HCT116 (cell line): ENCODE measurements at regions not wholly inside any gene's neighbourhood (a gene's known extent, or its start where the extent isn't known, plus 50 kb on each side); places are given as distances from the start of the nearest gene placed in this dataset.

Experiments used
- ATAC-seq: fragments of 200-7000 bp; cut with Tn5 transposase; 2 replicates; pipeline ENCODE4 v1.9.1; 2020; ENCODE audit warnings: mild to moderate bottlenecking, moderate library complexity
- BruUV-seq: library from RNA; stranded (reverse); fragments of 400-500 nt; replicated peaks from 2 replicates; lab custom pipeline; 2021; lab: Mats Ljungman, UMichigan
- CTCF ChIA-PET: fragments of 300-600 bp; sonication (Branson Sonifier 250); formaldehyde crosslinking; loops from one replicate; lab custom pipeline; 2021; ENCODE audit warnings: antibody characterized with exemption; lab: Charles Lee
- POLR2A ChIA-PET: fragments of 300-600, 350-600 bp; sonication (Branson Sonifier 250); formaldehyde crosslinking; loops from one replicate; lab custom pipeline; 2021; ENCODE audit warnings: antibody characterized with exemption; lab: Charles Lee
- RAD21 ChIA-PET, 2 experiments: fragments of 300-600 bp; sonication (Branson Sonifier 250); formaldehyde crosslinking; loops; one replicate each; lab custom pipeline; 2023; ENCODE audit warnings: low total read pairs in 2 of 2; ENCODE audit not compliant: uncharacterized antibody in 2 of 2, unreplicated experiment in 2 of 2, low non-redundant PET in 1 of 2; lab: Charles Lee
- DNase-seq: peaks from one replicate; pipeline ENCODE4 v3.0.0-alpha.2; 2010; ENCODE audit warnings: low read depth, low spot score
- H2AFZ ChIP-seq: fragments of 200-600 bp; shearing (Covaris generic), sonication (generic); 2 replicates; pipeline ENCODE4 v1.6.1; 2017; ENCODE audit warnings: low read depth, mixed run types, mixed read lengths, antibody characterized with exemption, low read length; ENCODE audit not compliant: poor library complexity, severe bottlenecking
- H3K27ac ChIP-seq: 2 replicates; pipeline ENCODE4 v1.5.1; 2012; ENCODE audit warnings: low read depth, low read length
- H3K27me3 ChIP-seq: fragments of 200-600 bp; sonication (generic); 2 replicates; pipeline ENCODE4 v1.6.1; 2016; ENCODE audit warnings: mixed run types, low read length, mixed read lengths; ENCODE audit not compliant: insufficient read depth
- H3K36me3 ChIP-seq, 2 experiments: fragments of 200-500 bp in 1 of 2; fragments of 200-600 bp in 1 of 2; sonication (Bioruptor generic) in 1 of 2; sonication (generic) in 1 of 2; 2 replicates each; pipeline versions ENCODE4 v1.5.1 to v1.6.1; 2014 to 2016; ENCODE audit warnings: low read length in 2 of 2, inconsistent platforms in 1 of 2, mixed read lengths in 1 of 2, mixed run types in 1 of 2; ENCODE audit not compliant: insufficient read depth in 2 of 2, control insufficient read depth in 1 of 2
- H3K4me1 ChIP-seq, 2 experiments: fragments of 200-600 bp in 1 of 2; sonication (generic) in 1 of 2; 2 replicates each; pipeline versions ENCODE4 v1.5.1 to v1.6.1; 2012 to 2017; ENCODE audit warnings: low read length in 2 of 2, inconsistent platforms in 1 of 2, mild to moderate bottlenecking in 1 of 2, mixed read lengths in 1 of 2, mixed run types in 1 of 2, moderate library complexity in 1 of 2; ENCODE audit not compliant: insufficient read depth in 2 of 2, control insufficient read depth in 1 of 2
- H3K4me2 ChIP-seq: fragments of 200-600 bp; sonication (generic); 2 replicates; pipeline ENCODE4 v1.6.1; 2017; ENCODE audit warnings: mixed run types, low read length, mixed read lengths
- H3K4me3 ChIP-seq, 2 experiments: fragments of 200-600 bp in 1 of 2; sonication (generic) in 1 of 2; replicated peaks in 1 of 2; 2 replicates each; pipeline ENCODE4 v1.5.1; 2011 to 2016; ENCODE audit warnings: low read length in 2 of 2, control low read depth in 1 of 2, low read depth in 1 of 2, mild to moderate bottlenecking in 1 of 2, mixed read lengths in 1 of 2, mixed run types in 1 of 2
- H3K79me2 ChIP-seq: fragments of 200-600 bp; sonication (generic); 2 replicates; pipeline ENCODE4 v1.6.1; 2017; ENCODE audit warnings: mild to moderate bottlenecking, mixed run types, low read length, moderate library complexity, mixed read lengths; ENCODE audit not compliant: insufficient read depth
- H3K9ac ChIP-seq: fragments of 200-600 bp; sonication (generic); 2 replicates; pipeline ENCODE4 v1.6.1; 2016; ENCODE audit warnings: low read length, mixed read lengths
- H3K9me2 ChIP-seq: fragments of 200-600 bp; sonication (generic), shearing (Covaris generic); 2 replicates; pipeline ENCODE4 v1.6.1; 2017; ENCODE audit warnings: mixed run types, mild to moderate bottlenecking, moderate library complexity; ENCODE audit not compliant: insufficient read depth
- H3K9me3 ChIP-seq, 2 experiments: fragments of 200-500 bp in 1 of 2; fragments of 200-600 bp in 1 of 2; sonication (Bioruptor generic) in 1 of 2; sonication (generic) in 1 of 2; 2 replicates each; pipeline ENCODE4 v1.6.1; 2014 to 2017; ENCODE audit warnings: low read length in 2 of 2, mixed read lengths in 2 of 2, inconsistent platforms in 1 of 2, low read depth in 1 of 2, mild to moderate bottlenecking in 1 of 2, mixed run types in 1 of 2, moderate library complexity in 1 of 2; ENCODE audit not compliant: control insufficient read depth in 1 of 2, insufficient read depth in 1 of 2
- H4K20me1 ChIP-seq: fragments of 200-600 bp; sonication (generic), shearing (Covaris generic); 2 replicates; pipeline ENCODE4 v1.6.1; 2017; ENCODE audit warnings: mixed run types, mild to moderate bottlenecking, moderate library complexity; ENCODE audit not compliant: insufficient read depth
- CTCF ChIP-seq, 3 experiments: fragments of 200-600 bp in 1 of 3; sonication (generic) in 1 of 3; IDR thresholded peaks in 2 of 3; conservative IDR thresholded peaks in 1 of 3; 2 replicates each; pipeline ENCODE4 v1.5.1; 2012 to 2017; ENCODE audit warnings: low read depth in 2 of 3, low read length in 2 of 3, antibody characterized with exemption in 1 of 3, borderline replicate concordance in 1 of 3, control low read depth in 1 of 3, mild to moderate bottlenecking in 1 of 3, mixed read lengths in 1 of 3, mixed run types in 1 of 3, moderate library complexity in 1 of 3; ENCODE audit not compliant: insufficient read depth in 1 of 3
- EZH2 ChIP-seq: fragments of 200-600 bp; sonication (generic); IDR thresholded peaks from 2 replicates; pipeline ENCODE4 v1.6.1; 2017; ENCODE audit warnings: antibody characterized with exemption, mixed run types
- EZH2phosphoT487 ChIP-seq: fragments of 200-600 bp; IDR thresholded peaks from 2 replicates; pipeline ENCODE4 v1.6.1; 2018; ENCODE audit warnings: antibody characterized with exemption, borderline replicate concordance
- FOSL1 ChIP-seq: IDR thresholded peaks from 2 replicates; pipeline ENCODE4 v1.6.1; 2012; ENCODE audit warnings: low read depth
- TCF7L2 ChIP-seq: IDR thresholded peaks from 2 replicates; pipeline ENCODE4 v1.7.0; 2011; ENCODE audit warnings: borderline replicate concordance, inconsistent platforms; ENCODE audit not compliant: insufficient read depth, insufficient read length; ENCODE audit errors: extremely low read depth
- ZNF274 ChIP-seq: fragments of 200-500 bp; sonication (Bioruptor generic); IDR thresholded peaks from 2 replicates; pipeline ENCODE4 v1.6.1; 2014; ENCODE audit warnings: mild to moderate bottlenecking, low read depth, low read length, inconsistent platforms
- intact Hi-C: fragments of 100-400 bp; cut with micrococcal nuclease; formaldehyde crosslinking; loops from 2 replicates; pipeline ENCODE4 v1.10.0; 2022

- Histone ChIP-seq H3K9me3 (no peaks in the 10 kb centered on the region), H3K4me3 (no peak overlapping the region), H3K4me2 (no peak overlapping the region), H3K9me2 (no peaks in the 10 kb centered on the region), H3K36me3 (no peaks in the 10 kb centered on the region), H2AFZ (no peak overlapping the region), H3K27me3 (no peaks in the 10 kb centered on the region), H3K4me1 (no peaks in the 10 kb centered on the region)
- CTCF ChIA-PET, result no interaction called here
- intact Hi-C loops, result no loop called here
- no peak for ATAC-seq
- no peak for TF ChIP-seq EZH2phosphoT487
- no peak for TF ChIP-seq EZH2
- TF ChIP-seq CTCF (IDR thresholded peaks at IDR 0.05 in 2 of 3, conservative IDR thresholded peaks at IDR 0.05 in 1 of 3; ENCODE audit: borderline replicate concordance in 1 of 3, insufficient read depth in 1 of 3, low read depth in 2 of 3, low read length in 2 of 3), result no peak
- no peak for TF ChIP-seq FOSL1
- TF ChIP-seq, all 23 proteins: peak for 0
- ChIA-PET POLR2A (no interaction called here), RAD21 (no interaction called here)
- no peaks in the 10 kb centered on the region for H4K20me1 ChIP-seq
- no peak overlapping the region for H3K27ac ChIP-seq
- DNase-seq, result no peak
- H3K79me2 ChIP-seq, result no peaks in the 10 kb centered on the region
- no TSS peak for BruUV-seq
- no peak overlapping the region for H3K9ac ChIP-seq
Measured at GRCh38 chr18:39972521-39972920, 1982.5 kb upstream of the PIK3C3 start.

GRCh38 chr18:39969803-39970494, 1985.1 kb upstream of the PIK3C3 start:
- Histone ChIP-seq H3K4me1 (no peaks in the 10 kb centered on the region), H3K4me3 (no peak overlapping the region), H3K36me3 (no peaks in the 10 kb centered on the region), H4K20me1 (no peaks in the 10 kb centered on the region), H3K27me3 (no peaks in the 10 kb centered on the region), H3K9me3 (no peaks in the 10 kb centered on the region), H3K27ac (no peak overlapping the region), H3K9me2 (no peaks in the 10 kb centered on the region), H3K79me2 (no peaks in the 10 kb centered on the region)
- no TSS peak for BruUV-seq
- ATAC-seq (no peak), DNase-seq (no peak)
- RAD21 ChIA-PET, result no interaction called here
- intact Hi-C loops, result no loop called here
- POLR2A ChIA-PET, result no interaction called here
- TF ChIP-seq ZNF274, result no peak
- peak; percentile 49 for TF ChIP-seq TCF7L2
- TF ChIP-seq, all 23 proteins: peak for 1
- Histone ChIP-seq H2AFZ (no peak overlapping the region), H3K9ac (no peak overlapping the region), H3K4me2 (no peak overlapping the region)
- CTCF ChIA-PET, result no interaction called here
